ENCODE measurements at regions not wholly inside any gene's neighbourhood (a gene's known extent, or its start where the extent isn't known, plus 50 kb on each side); places are given as distances from the start of the nearest gene placed in this dataset.

- TF ChIP-seq CTCF (IDR thresholded peaks at IDR 0.05; ENCODE audit: insufficient read depth, low read length, poor library complexity, severe bottlenecking) (no peak), EZH2phosphoT487 (conservative IDR thresholded peaks at IDR 0.05; ENCODE audit: low read length) (no peak)
Measured at GRCh38 chr12:67592228-67593011, 56.1 kb upstream of the DYRK2 start.
